ENCODE measurements at regions not wholly inside any gene's neighbourhood (a gene's known extent, or its start where the extent isn't known, plus 50 kb on each side); places are given as distances from the start of the nearest gene placed in this dataset.

- TF ChIP-seq CEBPB (IDR thresholded peaks at IDR 0.05) = no peak
- TF ChIP-seq CTCF (IDR thresholded peaks at IDR 0.05) = no peak
- no peak for TF ChIP-seq RAD21 (conservative IDR thresholded peaks at IDR 0.05 in 1 of 2, IDR thresholded peaks at IDR 0.05 in 1 of 2)
- TF ChIP-seq PBX3 (IDR thresholded peaks at IDR 0.05) = no peak
- TF ChIP-seq MYC (IDR thresholded peaks at IDR 0.05; ENCODE audit: borderline replicate concordance, low read length) = no peak
- TF ChIP-seq CHD2 (IDR thresholded peaks at IDR 0.05; ENCODE audit: low read length, partially characterized antibody) = no peak
- no peak for TF ChIP-seq BCL3 (IDR thresholded peaks at IDR 0.05)
- no peak for TF ChIP-seq EP300 (IDR thresholded peaks at IDR 0.05)
- TF ChIP-seq RCOR1 (IDR thresholded peaks at IDR 0.05; ENCODE audit: low read depth, low read length) = no peak
- TF ChIP-seq POLR2A (IDR thresholded peaks at IDR 0.05; ENCODE audit: low read length) = no peak
- no peak for TF ChIP-seq BHLHE40 (IDR thresholded peaks at IDR 0.05; ENCODE audit: low read depth, low read length)
- no peak for TF ChIP-seq MAZ (IDR thresholded peaks at IDR 0.05; ENCODE audit: borderline replicate concordance, low read depth, low read length)
These were observed 69.6 kb upstream of the ALDH1B1 start for GRCh38 chr9:38322937-38323336.

Data from A549 (cell line).